ENCODE measurements at regions not wholly inside any gene's neighbourhood (a gene's known extent, or its start where the extent isn't known, plus 50 kb on each side); places are given as distances from the start of the nearest gene placed in this dataset.

DNA sequence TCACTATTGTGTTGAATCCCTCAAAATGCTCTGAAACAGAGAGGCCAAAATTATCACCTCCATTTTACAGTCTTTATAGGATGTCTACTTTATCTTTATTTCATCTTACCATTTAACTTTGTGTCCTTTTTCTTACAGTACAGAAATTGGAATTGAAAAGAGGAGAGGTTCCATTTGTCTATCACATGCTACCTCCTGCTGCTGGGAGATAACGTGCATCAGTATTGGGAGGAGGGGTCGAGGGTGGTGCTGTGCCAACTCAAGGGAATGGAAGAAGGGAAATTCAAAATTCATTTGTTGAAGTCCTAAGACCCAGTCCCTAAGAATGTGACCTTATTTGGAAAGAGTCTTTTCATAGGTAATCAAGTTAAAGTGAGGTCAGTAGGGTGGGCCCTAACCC, 85.3 kb downstream of the HHIPL2 start:
- Histone ChIP-seq H3K27ac (no peak overlapping the region), H3K27me3 (no peaks in the 10 kb centered on the region), H3K36me3 (no peaks in the 10 kb centered on the region), H3K4me1 (peaks cover 3 to 14% (median 9%) of the 10 kb centered on the region in 4 donors), H3K9me3 (peaks cover 0 to 9% (median 3%) of the 10 kb centered on the region in 4 donors), H3K4me3 (no peak overlapping the region)
- WGBS, 2 donors = 77 to 86% methylated on average over 2 of the region's 2 CpGs
- ATAC-seq (ENCODE audit: low FRiP score in 2 of 2) = no peak
- TF ChIP-seq EP300 (IDR thresholded peaks at IDR 0.05) (no peak), POLR2A (IDR thresholded peaks at IDR 0.05) (no peak), POLR2AphosphoS5 (IDR thresholded peaks at IDR 0.05) (no peak)
- TF ChIP-seq, protein P1, sequence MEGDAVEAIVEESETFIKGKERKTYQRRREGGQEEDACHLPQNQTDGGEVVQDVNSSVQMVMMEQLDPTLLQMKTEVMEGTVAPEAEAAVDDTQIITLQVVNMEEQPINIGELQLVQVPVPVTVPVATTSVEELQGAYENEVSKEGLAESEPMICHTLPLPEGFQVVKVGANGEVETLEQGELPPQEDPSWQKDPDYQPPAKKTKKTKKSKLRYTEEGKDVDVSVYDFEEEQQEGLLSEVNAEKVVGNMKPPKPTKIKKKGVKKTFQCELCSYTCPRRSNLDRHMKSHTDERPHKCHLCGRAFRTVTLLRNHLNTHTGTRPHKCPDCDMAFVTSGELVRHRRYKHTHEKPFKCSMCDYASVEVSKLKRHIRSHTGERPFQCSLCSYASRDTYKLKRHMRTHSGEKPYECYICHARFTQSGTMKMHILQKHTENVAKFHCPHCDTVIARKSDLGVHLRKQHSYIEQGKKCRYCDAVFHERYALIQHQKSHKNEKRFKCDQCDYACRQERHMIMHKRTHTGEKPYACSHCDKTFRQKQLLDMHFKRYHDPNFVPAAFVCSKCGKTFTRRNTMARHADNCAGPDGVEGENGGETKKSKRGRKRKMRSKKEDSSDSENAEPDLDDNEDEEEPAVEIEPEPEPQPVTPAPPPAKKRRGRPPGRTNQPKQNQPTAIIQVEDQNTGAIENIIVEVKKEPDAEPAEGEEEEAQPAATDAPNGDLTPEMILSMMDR (IDR thresholded peaks at IDR 0.05) = no peak
- DNase-seq = no peak

DNA sequence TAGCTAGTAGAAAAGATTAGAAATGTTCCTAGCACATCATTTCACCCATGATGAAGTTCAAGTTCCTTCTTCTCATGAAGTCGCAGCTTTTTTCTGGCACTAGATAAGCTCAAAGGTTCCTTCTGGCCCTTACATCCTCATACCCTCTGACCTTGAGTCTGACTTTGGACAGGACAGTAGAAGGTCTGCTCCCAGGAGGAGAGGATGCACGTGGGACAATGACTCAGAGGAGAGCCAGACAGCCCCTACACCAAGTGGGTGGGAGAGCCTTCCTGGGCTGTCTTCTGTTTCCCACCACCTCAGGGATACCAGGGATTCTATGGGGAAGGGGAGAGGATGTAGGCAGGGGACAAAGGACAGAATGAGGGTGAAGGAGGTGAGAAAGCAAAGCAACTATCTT, 86.0 kb downstream of the HHIPL2 start:
- ATAC-seq (ENCODE audit: low FRiP score in 2 of 2) (no peak), DNase-seq (no peak)
- H3K27ac ChIP-seq = no peak overlapping the region
- H3K27me3 ChIP-seq = no peaks in the 10 kb centered on the region
- TF ChIP-seq POLR2A (IDR thresholded peaks at IDR 0.05) = no peak
- TF ChIP-seq, protein P1 (IDR thresholded peaks at IDR 0.05) = no peak
- no peak for TF ChIP-seq EP300 (IDR thresholded peaks at IDR 0.05)
- no peak for TF ChIP-seq POLR2AphosphoS5 (IDR thresholded peaks at IDR 0.05)
- peaks cover 3 to 14% (median 9%) of the 10 kb centered on the region in 4 donors for H3K4me1 ChIP-seq
- H3K36me3 ChIP-seq = no peaks in the 10 kb centered on the region
- peaks cover 0 to 16% (median 9%) of the 10 kb centered on the region in 4 donors for H3K9me3 ChIP-seq
- H3K4me3 ChIP-seq = no peak overlapping the region
- WGBS, 2 donors = 57 to 69% methylated on average over 2 of the region's 2 CpGs

DNA sequence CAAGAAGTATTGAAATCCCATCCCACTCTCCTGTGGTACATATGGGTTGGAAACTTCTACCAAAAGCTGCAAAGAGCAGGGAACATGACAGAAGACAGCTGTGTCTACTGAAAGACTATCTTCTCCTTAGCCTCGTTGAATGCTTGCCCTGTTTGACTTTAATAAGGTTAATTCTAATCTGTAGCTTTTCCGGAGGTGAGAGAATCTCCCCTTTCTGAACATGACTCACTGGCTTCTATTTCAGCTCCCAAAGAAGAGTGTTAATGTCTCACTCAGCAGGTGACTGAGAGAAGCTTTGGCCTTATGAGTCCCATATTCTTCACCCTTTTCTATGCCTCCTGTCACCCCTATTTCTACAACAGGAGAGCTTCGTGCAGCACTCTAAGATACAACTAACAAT, 88.3 kb downstream of the HHIPL2 start:
- WGBS, 2 donors = 83 to 85% methylated on average over 3 of the region's 3 CpGs
- TF ChIP-seq POLR2AphosphoS5 (IDR thresholded peaks at IDR 0.05) = no peak
- TF ChIP-seq, protein P1 (IDR thresholded peaks at IDR 0.05) = no peak
- TF ChIP-seq POLR2A (IDR thresholded peaks at IDR 0.05) = no peak
- TF ChIP-seq EP300 (IDR thresholded peaks at IDR 0.05) = no peak
- H3K4me1 ChIP-seq = peaks cover 8 to 9% (median 9%) of the 10 kb centered on the region in 4 donors
- H3K36me3 ChIP-seq = no peaks in the 10 kb centered on the region
- DNase-seq = no peak
- no peak for ATAC-seq (ENCODE audit: low FRiP score in 2 of 2)
- H3K9me3 ChIP-seq = peaks cover 0 to 17% (median 10%) of the 10 kb centered on the region in 4 donors
- H3K27me3 ChIP-seq = no peaks in the 10 kb centered on the region
- H3K4me3 ChIP-seq = no peak overlapping the region
- H3K27ac ChIP-seq = no peak overlapping the region

DNA sequence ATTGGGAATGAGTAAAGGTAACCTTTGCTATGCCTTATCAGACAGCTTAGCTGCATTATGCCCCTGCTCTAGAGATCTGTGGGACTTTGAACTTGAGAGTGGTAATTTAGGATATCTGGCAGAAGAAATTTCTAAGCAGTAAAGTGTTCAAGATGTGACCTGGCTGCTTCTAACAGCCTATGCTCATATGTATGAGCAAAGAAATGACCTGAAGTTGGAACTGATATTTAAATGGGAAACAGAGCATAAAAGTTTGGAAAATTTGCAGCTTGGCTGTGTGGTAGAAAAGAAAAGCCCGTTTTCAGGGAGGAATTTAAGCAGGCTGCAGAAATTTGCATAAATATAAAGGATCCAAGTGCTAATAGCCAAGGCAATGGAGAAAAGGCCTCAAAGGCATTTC, 90.4 kb downstream of the HHIPL2 start:
- TF ChIP-seq, protein P1 (IDR thresholded peaks at IDR 0.05) = no peak
- TF ChIP-seq EP300 (IDR thresholded peaks at IDR 0.05) = no peak
- TF ChIP-seq POLR2A (IDR thresholded peaks at IDR 0.05) = no peak
- no peak for TF ChIP-seq POLR2AphosphoS5 (IDR thresholded peaks at IDR 0.05)
- H3K27ac ChIP-seq = no peak overlapping the region
- DNase-seq = no peak
- peaks cover 7 to 9% (median 8%) of the 10 kb centered on the region in 4 donors for H3K4me1 ChIP-seq
- no peak overlapping the region for H3K4me3 ChIP-seq
- 85 to 94% methylated on average over 1 of the region's 1 CpG for WGBS, 2 donors
- H3K36me3 ChIP-seq = no peaks in the 10 kb centered on the region
- H3K9me3 ChIP-seq = peaks cover 0 to 17% (median 10%) of the 10 kb centered on the region in 4 donors
- no peaks in the 10 kb centered on the region for H3K27me3 ChIP-seq
- ATAC-seq (ENCODE audit: low FRiP score in 2 of 2) = no peak

DNA sequence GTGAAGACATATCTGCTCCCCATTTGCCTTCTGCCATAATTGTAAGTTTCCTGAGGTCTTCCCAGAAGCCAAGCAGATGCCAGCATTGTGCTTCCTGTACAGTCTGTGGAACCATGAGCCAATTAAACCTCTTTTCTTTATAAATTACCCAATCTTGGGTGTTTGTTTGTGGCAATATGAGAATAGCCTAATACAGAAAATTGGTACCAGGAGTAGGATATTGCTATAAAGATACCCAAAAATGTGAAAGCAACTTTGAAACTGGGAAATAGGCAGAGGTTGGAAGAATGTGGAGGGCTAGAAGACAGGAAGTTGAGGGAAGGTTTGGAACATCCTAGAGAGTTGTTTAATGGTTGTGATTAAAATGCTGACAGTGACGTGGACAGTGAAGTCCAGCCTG, 90.8 kb downstream of the HHIPL2 start:
- no peak for ATAC-seq (ENCODE audit: low FRiP score in 2 of 2)
- no peaks in the 10 kb centered on the region for H3K36me3 ChIP-seq
- H3K27ac ChIP-seq = no peak overlapping the region
- H3K9me3 ChIP-seq = peaks cover 0 to 17% (median 10%) of the 10 kb centered on the region in 4 donors
- no peak for DNase-seq
- no peak overlapping the region for H3K4me3 ChIP-seq
- peaks cover 7 to 9% (median 8%) of the 10 kb centered on the region in 4 donors for H3K4me1 ChIP-seq
- WGBS, 2 donors = 83 to 86% methylated on average over 1 of the region's 1 CpG
- TF ChIP-seq POLR2A (IDR thresholded peaks at IDR 0.05) = no peak
- TF ChIP-seq, protein P1 (IDR thresholded peaks at IDR 0.05) = no peak
- no peak for TF ChIP-seq POLR2AphosphoS5 (IDR thresholded peaks at IDR 0.05)
- TF ChIP-seq EP300 (IDR thresholded peaks at IDR 0.05) = no peak
- H3K27me3 ChIP-seq = no peaks in the 10 kb centered on the region
